HG03469 (cell line): ENCODE measurements at regions not wholly inside any gene's neighbourhood (a gene's known extent, or its start where the extent isn't known, plus 50 kb on each side); places are given as distances from the start of the nearest gene placed in this dataset.
"Not testable (repeated sequence)": the region's sequence is repeated elsewhere in the genome, so short reads cannot be mapped to it uniquely, and the experiment has no call there.

Experiments
- ATAC-seq: cut with Tn5 transposase; IDR thresholded peaks from one replicate; pipeline ENCODE4 v1.9.1; 2021; ENCODE audit warnings: mild to moderate bottlenecking, moderate library complexity, moderate number of reproducible peaks; ENCODE audit not compliant: unreplicated experiment

- no peak for ATAC-seq
Measured at GRCh38 chr15:20348291-20348899, 193.2 kb downstream of the GOLGA6L6 start.

DNA sequence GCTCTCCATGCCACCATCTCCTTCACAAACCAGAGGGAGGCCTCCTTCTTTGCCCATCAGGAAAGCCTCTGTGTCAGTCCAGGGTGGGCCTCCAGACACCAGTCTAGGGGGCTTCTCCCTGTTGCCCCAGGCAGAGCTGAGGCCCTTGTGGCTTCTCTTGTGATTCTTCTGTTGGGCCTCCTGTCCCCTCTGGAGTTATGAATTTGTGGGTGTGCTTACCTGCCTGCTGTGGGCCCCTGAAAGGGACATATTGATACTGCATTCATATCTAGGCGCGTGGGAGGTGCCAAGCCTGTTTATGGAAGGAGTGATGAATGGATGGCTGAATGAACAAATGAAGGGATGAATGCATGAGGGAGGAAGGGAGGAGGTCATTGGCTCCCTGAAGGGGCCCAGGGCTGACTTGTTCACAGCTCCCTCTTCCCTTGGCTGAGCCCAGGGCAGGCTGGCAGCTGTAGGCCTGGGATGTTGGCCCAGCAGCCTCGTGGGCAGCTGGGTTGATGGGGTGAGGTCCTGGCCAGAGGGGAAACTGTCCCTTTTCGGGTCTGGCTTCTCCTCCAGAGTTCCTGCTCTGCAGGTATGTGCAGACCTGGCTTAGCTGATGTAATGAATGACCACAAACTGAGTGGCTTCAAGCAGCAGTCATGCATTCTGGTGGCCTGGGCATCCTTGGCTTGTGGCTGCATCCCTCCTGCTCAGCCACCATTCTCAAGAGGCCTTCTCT is 195.4 kb downstream of the GOLGA6L6 start:
- ATAC-seq: no peak

- ATAC-seq: no peak
Measured at GRCh38 chr15:20345401-20345958, 196.1 kb downstream of the GOLGA6L6 start.

GRCh38 chr15:20344601-20345400 is 196.8 kb downstream of the GOLGA6L6 start:
- no peak for ATAC-seq

DNA sequence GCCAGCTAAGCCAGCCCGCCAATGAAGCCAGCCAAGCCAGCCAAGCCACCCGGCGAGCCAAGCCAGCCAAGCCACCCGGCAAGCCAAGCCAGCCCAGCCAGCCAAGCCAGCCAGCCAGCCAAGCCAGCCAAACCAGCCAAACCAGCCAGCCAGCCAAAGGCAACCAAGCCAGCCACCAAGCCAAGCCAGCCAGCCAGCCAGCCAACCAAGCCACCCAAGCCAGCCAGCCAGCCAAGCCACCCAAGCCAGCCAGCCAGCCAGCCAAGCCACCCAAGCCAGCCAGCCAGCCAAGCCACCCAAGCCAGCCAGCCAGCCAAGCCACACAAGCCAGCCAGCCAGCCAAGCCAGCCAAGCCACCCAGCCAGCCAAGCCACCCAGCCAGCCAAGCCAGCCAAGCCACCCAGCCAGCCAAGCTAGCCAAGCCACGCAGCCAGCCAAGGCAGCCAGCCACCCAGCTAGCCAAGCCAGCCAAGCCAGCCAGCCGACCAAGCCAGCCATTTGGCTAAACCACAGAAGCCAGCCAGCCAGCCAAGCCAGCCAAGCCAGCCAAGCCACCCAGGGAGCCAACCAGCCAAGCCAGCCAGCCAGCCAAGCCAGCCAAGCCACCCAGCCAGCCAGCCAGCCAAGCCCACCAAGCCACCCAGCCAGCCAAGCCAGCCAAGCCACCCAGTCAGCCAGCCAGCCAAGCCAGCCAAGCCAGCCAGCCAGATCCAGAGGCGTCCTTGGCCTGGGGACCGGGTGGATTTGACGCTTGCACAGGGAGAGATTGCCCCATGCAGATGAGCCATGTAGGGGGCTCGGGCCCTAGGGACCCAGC is 198.0 kb downstream of the GOLGA6L6 start:
- ATAC-seq: not testable (repeated sequence)

DNA sequence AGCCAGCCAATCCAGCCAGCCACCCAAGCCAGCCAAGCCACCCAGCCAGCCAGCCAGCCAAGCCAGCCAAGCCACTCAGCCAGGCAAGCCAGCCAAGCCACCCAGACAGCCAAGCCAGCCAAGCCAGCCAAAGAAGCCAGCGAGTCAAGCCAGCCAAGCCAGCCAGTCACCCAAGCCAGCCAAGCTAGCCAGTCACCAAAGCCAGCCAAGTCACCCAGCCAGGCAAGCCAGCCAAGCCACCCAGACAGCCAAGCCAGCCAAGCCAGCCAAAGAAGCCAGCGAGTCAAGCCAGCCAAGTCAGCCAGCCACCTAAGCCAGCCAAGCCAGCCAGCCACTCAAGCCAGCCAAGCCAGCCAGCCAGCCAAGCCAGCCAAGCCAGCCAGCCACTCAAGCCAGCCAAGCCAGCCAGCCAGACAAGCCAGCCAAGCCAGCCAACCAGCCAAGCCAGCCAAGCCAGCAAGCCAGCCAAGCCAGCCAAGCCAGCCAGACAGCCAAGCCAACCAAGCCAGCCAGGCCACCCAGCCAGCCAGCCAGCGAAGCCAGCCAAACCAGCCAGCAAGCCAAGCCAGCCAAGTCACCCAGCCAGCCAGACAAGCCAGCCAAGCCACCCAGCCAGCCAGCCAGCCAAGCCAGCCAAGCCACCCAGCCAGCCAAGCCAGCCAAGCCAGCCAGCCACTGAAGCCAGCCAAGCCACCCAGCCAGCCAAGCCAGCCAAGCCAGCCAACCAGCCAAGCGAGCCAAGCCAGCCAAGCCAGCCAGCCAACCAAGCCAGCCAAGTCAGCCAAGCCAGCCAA is 198.8 kb downstream of the GOLGA6L6 start:
- ATAC-seq: not testable (repeated sequence)

DNA sequence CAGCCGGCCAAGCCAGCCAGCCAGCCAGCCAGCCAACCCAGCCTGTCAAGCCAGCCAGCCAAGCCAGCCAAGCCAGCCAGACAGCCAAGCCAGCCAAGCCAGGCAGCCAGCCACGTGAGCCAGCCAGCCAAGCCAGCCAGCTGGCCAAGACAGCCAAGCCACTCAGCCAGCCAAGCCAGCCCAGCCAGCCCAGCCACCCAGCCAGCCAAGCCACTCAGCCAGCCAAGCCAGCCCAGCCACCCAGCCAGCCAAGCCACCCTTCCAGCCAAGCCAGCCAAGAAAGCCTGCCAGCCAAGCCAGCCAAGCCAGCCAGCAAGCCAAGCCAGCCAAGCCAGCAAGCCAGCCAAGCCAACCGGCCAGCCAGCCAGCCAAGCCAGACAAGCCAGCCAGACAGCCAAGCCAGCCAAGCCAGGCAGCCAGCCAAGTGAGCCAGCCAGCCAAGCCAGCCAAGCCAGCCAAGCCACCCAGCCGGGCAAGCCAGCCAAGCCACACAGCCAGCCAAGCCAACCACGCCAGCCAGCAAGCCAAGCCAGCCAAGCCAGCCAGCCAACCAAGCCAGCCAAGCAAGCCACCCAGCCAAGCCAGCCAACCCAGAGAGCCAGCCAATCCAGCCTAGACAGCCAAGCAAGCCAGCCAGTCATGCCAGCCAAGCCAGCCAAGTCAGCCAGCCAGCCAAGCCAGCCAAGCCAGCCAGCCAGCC is 199.5 kb downstream of the GOLGA6L6 start:
- ATAC-seq: no peak

DNA sequence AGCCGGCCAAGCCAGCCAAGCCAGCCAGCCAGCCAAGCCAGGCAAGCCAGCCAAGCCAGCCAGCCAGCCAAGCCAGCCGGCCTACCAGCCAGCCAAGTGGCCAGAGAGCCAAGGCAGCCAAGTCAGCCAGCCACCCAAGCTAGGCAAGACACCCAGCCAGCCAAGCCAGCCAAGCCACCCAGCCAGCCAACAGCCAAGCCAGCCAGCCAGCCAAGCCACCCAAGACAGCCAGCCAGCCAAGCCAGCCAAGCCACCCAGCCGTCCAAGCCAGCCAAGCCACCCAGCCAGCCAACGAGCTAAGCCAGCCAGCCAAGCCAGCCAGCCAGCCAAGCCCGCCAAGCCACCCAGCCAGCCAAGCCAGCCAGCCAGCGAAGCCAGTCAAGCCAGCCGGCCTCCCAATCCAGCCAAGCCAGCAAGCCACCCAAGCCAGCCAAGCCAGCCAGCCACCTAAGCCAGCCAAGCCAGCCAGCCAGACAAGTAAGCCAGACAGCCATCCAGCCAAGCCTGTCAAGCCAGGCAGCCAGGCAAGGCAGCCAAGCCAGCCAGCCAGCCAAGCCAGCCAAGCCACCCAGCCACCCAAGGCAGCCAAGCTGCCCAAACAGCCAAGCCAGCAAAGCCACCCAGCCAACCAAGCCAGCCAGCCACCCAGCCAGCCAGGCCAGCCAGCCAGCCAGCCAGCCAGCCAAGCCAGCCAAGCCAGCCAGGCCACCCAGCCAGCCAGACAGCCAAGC is 200.5 kb downstream of the GOLGA6L6 start:
- no peak for ATAC-seq

DNA sequence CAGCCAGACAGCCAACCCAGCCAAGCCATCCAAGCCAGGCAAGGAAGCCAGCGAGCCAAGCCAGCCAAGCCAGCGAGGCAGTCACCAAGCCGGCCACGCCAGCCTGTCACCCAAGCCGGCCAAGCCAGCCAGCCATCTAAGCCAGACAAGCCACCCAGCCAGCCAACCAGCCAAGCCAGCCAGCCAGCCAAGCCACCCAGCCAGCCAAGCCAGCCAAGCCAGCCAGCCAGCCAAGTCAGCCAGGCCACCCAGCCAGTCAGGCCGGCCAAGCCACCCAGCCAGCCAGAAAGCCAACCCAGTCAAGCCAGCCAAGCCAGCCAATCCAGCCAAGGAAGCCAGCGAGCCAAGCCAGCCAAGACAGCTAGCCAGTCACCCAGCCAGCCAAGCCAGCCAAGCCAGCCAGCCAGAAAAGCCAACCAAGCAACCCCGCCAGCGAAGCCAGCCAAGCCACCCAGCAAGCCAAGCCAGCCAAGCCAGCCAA is 201.2 kb downstream of the GOLGA6L6 start:
- no peak for ATAC-seq

DNA sequence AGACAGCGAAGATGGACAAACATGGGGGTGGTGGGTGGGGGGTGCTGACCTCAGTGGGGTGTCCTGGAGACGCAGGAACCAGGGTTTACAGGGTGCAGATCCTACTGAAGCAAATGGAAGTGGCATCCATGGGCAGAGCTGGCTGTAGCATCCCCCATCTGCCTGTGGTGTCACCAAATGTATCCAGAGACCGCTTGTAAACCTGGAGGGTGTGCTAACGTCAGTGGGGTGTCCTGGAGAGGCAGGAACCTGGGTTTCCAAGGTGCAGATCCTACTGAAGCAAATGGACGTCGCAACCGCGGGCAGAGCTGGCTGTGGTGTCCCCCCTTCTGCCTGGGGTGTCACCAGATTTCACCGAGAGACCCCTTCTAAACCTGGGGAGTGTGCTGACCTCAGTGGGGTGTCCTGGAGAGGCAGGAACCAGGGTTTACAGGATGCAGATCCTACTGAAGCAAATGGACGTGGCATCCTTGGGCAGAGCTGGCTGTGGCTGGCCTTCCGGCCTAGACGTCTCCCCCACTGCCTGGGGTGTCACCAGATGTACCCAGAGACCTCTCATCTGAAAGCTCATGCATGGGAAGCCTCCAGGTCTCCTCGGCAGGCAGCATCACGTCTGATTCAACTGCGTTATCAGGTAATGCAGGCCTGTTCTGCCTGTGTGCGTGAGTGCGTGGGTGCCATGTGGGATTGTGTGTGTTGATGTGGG is 202.4 kb downstream of the GOLGA6L6 start:
- ATAC-seq: not testable (repeated sequence)

GRCh38 chr15:20338671-20339070 is 202.9 kb downstream of the GOLGA6L6 start:
- not testable (repeated sequence) for ATAC-seq

DNA sequence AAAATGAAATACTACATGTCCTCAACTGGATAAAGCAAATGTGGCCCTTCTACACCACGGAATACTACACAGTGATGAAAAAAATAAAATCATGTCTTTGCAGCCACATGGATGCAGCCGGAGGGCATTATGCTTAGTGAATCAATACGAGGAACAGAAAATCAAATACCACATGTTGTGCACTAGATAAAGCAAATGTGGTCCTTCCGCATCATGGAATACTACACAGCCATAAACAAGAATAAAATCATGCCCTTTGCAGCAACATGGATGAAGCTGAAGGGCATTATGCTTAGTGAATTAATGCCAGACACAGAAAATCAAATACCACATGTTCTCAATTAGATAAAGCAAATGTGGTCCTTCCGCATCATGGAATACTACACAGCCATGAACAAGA is 204.4 kb downstream of the GOLGA6L6 start:
- ATAC-seq: not testable (repeated sequence)

GRCh38 chr15:20334451-20334850 is 207.1 kb downstream of the GOLGA6L6 start:
- not testable (repeated sequence) for ATAC-seq

GRCh38 chr15:20325751-20326150 is 215.8 kb downstream of the GOLGA6L6 start:
- ATAC-seq: not testable (repeated sequence)

- not testable (repeated sequence) for ATAC-seq
Measured at GRCh38 chr15:20317132-20317531, 224.5 kb downstream of the GOLGA6L6 start.

DNA sequence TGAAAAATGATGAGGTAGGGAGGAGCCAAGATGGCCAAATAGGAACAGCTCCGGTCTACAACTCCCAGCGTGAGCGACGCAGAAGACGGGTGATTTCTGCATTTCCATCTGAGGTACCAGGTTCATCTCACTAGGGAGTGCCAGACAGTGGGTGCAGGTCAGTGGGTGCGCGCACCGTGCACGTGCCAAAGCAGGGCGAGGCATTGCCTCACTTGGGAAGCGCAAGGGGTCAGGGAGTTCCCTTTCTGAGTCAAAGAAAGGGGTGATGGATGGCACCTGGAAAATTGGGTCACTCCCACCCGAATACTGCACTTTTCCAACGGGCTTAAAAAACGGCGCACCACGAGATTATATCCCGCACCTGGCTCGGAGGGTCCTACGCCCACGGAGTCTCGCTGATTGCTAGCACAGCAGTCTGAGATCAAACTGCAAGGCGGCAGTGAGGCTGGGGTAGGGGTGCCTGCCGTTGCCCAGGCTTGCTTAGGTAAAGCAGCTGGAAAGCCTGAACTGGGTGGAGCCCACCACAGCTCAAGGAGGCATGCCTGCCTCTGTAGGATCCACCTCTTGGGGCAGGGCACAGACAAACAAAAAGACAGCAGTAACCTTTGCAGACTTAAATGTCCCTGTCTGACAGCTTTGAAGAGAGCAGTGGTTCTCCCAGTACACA is 230.5 kb downstream of the GOLGA6L6 start:
- ATAC-seq: not testable (repeated sequence)

GRCh38 chr15:20310603-20311002 is 231.0 kb downstream of the GOLGA6L6 start:
- no peak for ATAC-seq
